Type B pancreatic cell (in vitro differentiated cells): ENCODE measurements at regions not wholly inside any gene's neighbourhood (a gene's known extent, or its start where the extent isn't known, plus 50 kb on each side); places are given as distances from the start of the nearest gene placed in this dataset.

ENCODE experiments used
- DNase-seq: peaks from one replicate; pipeline ENCODE4 v3.0.0; 2021; ENCODE audit warnings: mixed read lengths; ENCODE audit not compliant: unreplicated experiment; ENCODE audit errors: extremely low spot score
- H3K27ac Mint-ChIP-seq: 2 replicates; pipeline ENCODE4 v1.8.0; 2021; ENCODE audit warnings: mild to moderate bottlenecking, mixed read lengths
- H3K27me3 Mint-ChIP-seq: 2 replicates; pipeline ENCODE4 v1.8.0; 2021; ENCODE audit warnings: mixed read lengths
- H3K36me3 Mint-ChIP-seq: 2 replicates; pipeline ENCODE4 v1.8.0; 2021; ENCODE audit warnings: mixed read lengths
- H3K4me1 Mint-ChIP-seq: one replicate; pipeline ENCODE4 v1.8.0; 2021; ENCODE audit warnings: mixed read lengths; ENCODE audit not compliant: unreplicated experiment
- H3K4me3 Mint-ChIP-seq: 2 replicates; pipeline ENCODE4 v1.8.0; 2021; ENCODE audit warnings: mild to moderate bottlenecking, mixed read lengths
- H3K9me3 Mint-ChIP-seq: 2 replicates; pipeline ENCODE4 v1.8.0; 2021; ENCODE audit warnings: mixed read lengths
- CTCF ChIP-seq: fragments of 200-600 bp; sonication (generic); conservative IDR thresholded peaks from 2 replicates; pipeline ENCODE4 v1.5.0; 2021; ENCODE audit warnings: antibody characterized with exemption, mild to moderate bottlenecking

GRCh38 chr12:18908191-18908590, 170.3 kb downstream of the CAPZA3 start:
- Mint-ChIP-seq H3K36me3 (no peaks in the 10 kb centered on the region), H3K4me1 (peaks cover 5% of the 10 kb centered on the region), H3K27ac (no peak overlapping the region), H3K9me3 (no peaks in the 10 kb centered on the region), H3K4me3 (no peak overlapping the region), H3K27me3 (no peaks in the 10 kb centered on the region)
- DNase-seq: no peak
- TF ChIP-seq CTCF: no peak

GRCh38 chr12:18919871-18920511, 182.1 kb downstream of the CAPZA3 start:
- H3K4me3 Mint-ChIP-seq: no peak overlapping the region
- H3K9me3 Mint-ChIP-seq: no peaks in the 10 kb centered on the region
- H3K4me1 Mint-ChIP-seq: no peaks in the 10 kb centered on the region
- H3K27me3 Mint-ChIP-seq: peaks cover 11% of the 10 kb centered on the region
- no peak overlapping the region for H3K27ac Mint-ChIP-seq
- DNase-seq: no peak
- no peak for TF ChIP-seq CTCF
- H3K36me3 Mint-ChIP-seq: no peaks in the 10 kb centered on the region

DNA sequence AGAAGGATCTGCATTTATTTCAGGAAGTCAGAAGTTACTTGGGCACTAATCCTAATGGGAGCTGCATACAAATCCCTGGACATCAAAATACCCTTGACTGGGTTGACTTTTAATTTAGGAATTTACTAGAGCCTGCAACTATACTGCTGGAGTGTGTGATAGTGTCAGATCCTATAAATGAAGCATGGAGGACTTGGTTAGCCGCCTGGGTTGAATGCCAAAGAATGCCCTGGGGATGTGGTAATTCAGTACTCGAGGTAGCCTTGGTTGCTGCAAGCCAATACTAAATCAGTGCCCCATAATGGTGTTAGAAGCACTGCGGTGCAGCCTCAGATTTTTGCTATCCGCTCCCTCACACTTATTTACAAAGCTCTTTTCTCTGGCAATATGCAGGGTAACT, 184.9 kb downstream of the CAPZA3 start:
- Mint-ChIP-seq H3K27me3 (peaks cover 11% of the 10 kb centered on the region), H3K9me3 (peaks cover 5% of the 10 kb centered on the region), H3K4me3 (no peak overlapping the region), H3K36me3 (no peaks in the 10 kb centered on the region), H3K4me1 (no peaks in the 10 kb centered on the region), H3K27ac (no peak overlapping the region)
- DNase-seq: no peak
- TF ChIP-seq CTCF: no peak

GRCh38 chr12:18923721-18924120, 185.8 kb downstream of the CAPZA3 start:
- Mint-ChIP-seq H3K4me3 (no peak overlapping the region), H3K27ac (no peak overlapping the region), H3K9me3 (peaks cover 5% of the 10 kb centered on the region), H3K4me1 (no peaks in the 10 kb centered on the region), H3K27me3 (peaks cover 11% of the 10 kb centered on the region), H3K36me3 (no peaks in the 10 kb centered on the region)
- no peak for DNase-seq
- no peak for TF ChIP-seq CTCF

GRCh38 chr12:18926188-18926587, 188.3 kb downstream of the CAPZA3 start:
- no peak for TF ChIP-seq CTCF
- no peak overlapping the region for H3K27ac Mint-ChIP-seq
- peaks cover 11% of the 10 kb centered on the region for H3K27me3 Mint-ChIP-seq
- no peaks in the 10 kb centered on the region for H3K4me1 Mint-ChIP-seq
- H3K9me3 Mint-ChIP-seq: peaks cover 11% of the 10 kb centered on the region
- H3K36me3 Mint-ChIP-seq: peaks cover 3% of the 10 kb centered on the region
- DNase-seq: no peak
- no peak overlapping the region for H3K4me3 Mint-ChIP-seq

- no peaks in the 10 kb centered on the region for H3K27me3 Mint-ChIP-seq
- no peak for TF ChIP-seq CTCF
- no peak for DNase-seq
- no peak overlapping the region for H3K4me3 Mint-ChIP-seq
- peaks cover 3% of the 10 kb centered on the region for H3K36me3 Mint-ChIP-seq
- no peak overlapping the region for H3K27ac Mint-ChIP-seq
- no peaks in the 10 kb centered on the region for H3K4me1 Mint-ChIP-seq
- peaks cover 8% of the 10 kb centered on the region for H3K9me3 Mint-ChIP-seq
These were observed 194.3 kb downstream of the CAPZA3 start for GRCh38 chr12:18932211-18932610.
